ENCODE measurements at regions not wholly inside any gene's neighbourhood (a gene's known extent, or its start where the extent isn't known, plus 50 kb on each side); places are given as distances from the start of the nearest gene placed in this dataset.

- Mint-ChIP-seq H3K27me3 (ENCODE audit: low read depth, unreplicated experiment) (peaks cover 30% of the 10 kb centered on the region), H3K4me1 (ENCODE audit: low read depth, unreplicated experiment) (no peaks in the 10 kb centered on the region), H3K36me3 (ENCODE audit: low read depth, unreplicated experiment) (no peaks in the 10 kb centered on the region), H3K9me3 (ENCODE audit: unreplicated experiment) (peaks cover 6% of the 10 kb centered on the region), H3K4me3 (ENCODE audit: unreplicated experiment) (no peak overlapping the region), H3K27ac (ENCODE audit: unreplicated experiment) (no peak overlapping the region)
- H4K20me1 ChIP-seq (ENCODE audit: insufficient read depth, low read length): no peaks in the 10 kb centered on the region
- H3K9me3 ChIP-seq (ENCODE audit: insufficient read depth, low read depth, low read length): peaks cover 3% of the 10 kb centered on the region
- no peak overlapping the region for H3K9ac ChIP-seq (ENCODE audit: low read length)
- H2AFZ ChIP-seq (ENCODE audit: low read depth, low read length): no peak overlapping the region
- TF ChIP-seq EZH2 (IDR thresholded peaks at IDR 0.05; ENCODE audit: insufficient read depth, low read length): no peak
- TF ChIP-seq CTCF (IDR thresholded peaks at IDR 0.05; ENCODE audit: insufficient read depth, low read depth, low read length): no peak
- no peaks in the 10 kb centered on the region for H3K27me3 ChIP-seq (ENCODE audit: insufficient read depth, low read length)
- no peak overlapping the region for H3K4me3 ChIP-seq (ENCODE audit: insufficient read depth, low read depth, low read length)
- H3K27ac ChIP-seq (ENCODE audit: low read depth, low read length): no peak overlapping the region
- FAIRE-seq: no peak
- H3K79me2 ChIP-seq (ENCODE audit: insufficient read depth, low read length): no peaks in the 10 kb centered on the region
- H3K4me2 ChIP-seq (ENCODE audit: low read length): no peak overlapping the region
- DNase-seq (ENCODE audit: low read depth): no peak
- H3K36me3 ChIP-seq (ENCODE audit: insufficient read depth, low read length): no peaks in the 10 kb centered on the region
- H3K4me1 ChIP-seq (ENCODE audit: insufficient read depth, low read length): no peaks in the 10 kb centered on the region
Measured at GRCh38 chr4:4914965-4915845, 55.7 kb downstream of the MSX1 start.

GRCh38 chr4:4918067-4918466 is 58.6 kb downstream of the MSX1 start:
- H3K9me3 ChIP-seq (ENCODE audit: insufficient read depth, low read depth, low read length): peaks cover 3% of the 10 kb centered on the region
- H2AFZ ChIP-seq (ENCODE audit: low read depth, low read length): no peak overlapping the region
- no peaks in the 10 kb centered on the region for H3K4me1 ChIP-seq (ENCODE audit: insufficient read depth, low read length)
- no peaks in the 10 kb centered on the region for H3K79me2 ChIP-seq (ENCODE audit: insufficient read depth, low read length)
- Mint-ChIP-seq H3K9me3 (ENCODE audit: unreplicated experiment) (peaks cover 9% of the 10 kb centered on the region), H3K4me1 (ENCODE audit: low read depth, unreplicated experiment) (no peaks in the 10 kb centered on the region), H3K27ac (ENCODE audit: unreplicated experiment) (no peak overlapping the region), H3K36me3 (ENCODE audit: low read depth, unreplicated experiment) (no peaks in the 10 kb centered on the region), H3K27me3 (ENCODE audit: low read depth, unreplicated experiment) (peaks cover 40% of the 10 kb centered on the region), H3K4me3 (ENCODE audit: unreplicated experiment) (no peak overlapping the region)
- H4K20me1 ChIP-seq (ENCODE audit: insufficient read depth, low read length): no peaks in the 10 kb centered on the region
- TF ChIP-seq CTCF (IDR thresholded peaks at IDR 0.05; ENCODE audit: insufficient read depth, low read depth, low read length): no peak
- no peak for TF ChIP-seq EZH2 (IDR thresholded peaks at IDR 0.05; ENCODE audit: insufficient read depth, low read length)
- H3K4me2 ChIP-seq (ENCODE audit: low read length): no peak overlapping the region
- no peaks in the 10 kb centered on the region for H3K27me3 ChIP-seq (ENCODE audit: insufficient read depth, low read length)
- no peak for FAIRE-seq
- H3K36me3 ChIP-seq (ENCODE audit: insufficient read depth, low read length): no peaks in the 10 kb centered on the region
- no peak for DNase-seq (ENCODE audit: low read depth)
- no peak overlapping the region for H3K4me3 ChIP-seq (ENCODE audit: insufficient read depth, low read depth, low read length)
- no peak overlapping the region for H3K9ac ChIP-seq (ENCODE audit: low read length)
- no peak overlapping the region for H3K27ac ChIP-seq (ENCODE audit: low read depth, low read length)

- Histone ChIP-seq H3K27ac (ENCODE audit: low read depth, low read length) (no peak overlapping the region), H3K36me3 (ENCODE audit: insufficient read depth, low read length) (no peaks in the 10 kb centered on the region), H4K20me1 (ENCODE audit: insufficient read depth, low read length) (no peaks in the 10 kb centered on the region), H3K27me3 (ENCODE audit: insufficient read depth, low read length) (no peaks in the 10 kb centered on the region), H3K9ac (ENCODE audit: low read length) (no peak overlapping the region), H3K4me1 (ENCODE audit: insufficient read depth, low read length) (no peaks in the 10 kb centered on the region), H3K9me3 (ENCODE audit: insufficient read depth, low read depth, low read length) (peaks cover 3% of the 10 kb centered on the region), H3K4me3 (ENCODE audit: insufficient read depth, low read depth, low read length) (no peak overlapping the region), H3K4me2 (ENCODE audit: low read length) (no peak overlapping the region), H2AFZ (ENCODE audit: low read depth, low read length) (no peak overlapping the region), H3K79me2 (ENCODE audit: insufficient read depth, low read length) (no peaks in the 10 kb centered on the region)
- DNase-seq (ENCODE audit: low read depth) (no peak), FAIRE-seq (no peak)
- H3K4me3 Mint-ChIP-seq (ENCODE audit: unreplicated experiment): no peak overlapping the region
- H3K36me3 Mint-ChIP-seq (ENCODE audit: low read depth, unreplicated experiment): no peaks in the 10 kb centered on the region
- H3K4me1 Mint-ChIP-seq (ENCODE audit: low read depth, unreplicated experiment): no peaks in the 10 kb centered on the region
- peaks cover 43% of the 10 kb centered on the region for H3K27me3 Mint-ChIP-seq (ENCODE audit: low read depth, unreplicated experiment)
- TF ChIP-seq EZH2 (IDR thresholded peaks at IDR 0.05; ENCODE audit: insufficient read depth, low read length) (no peak), CTCF (IDR thresholded peaks at IDR 0.05; ENCODE audit: insufficient read depth, low read depth, low read length) (no peak)
- no peak overlapping the region for H3K27ac Mint-ChIP-seq (ENCODE audit: unreplicated experiment)
- H3K9me3 Mint-ChIP-seq (ENCODE audit: unreplicated experiment): peaks cover 9% of the 10 kb centered on the region
Measured at GRCh38 chr4:4919927-4920326, 60.5 kb downstream of the MSX1 start.
